ENCODE measurements at regions not wholly inside any gene's neighbourhood (a gene's known extent, or its start where the extent isn't known, plus 50 kb on each side); places are given as distances from the start of the nearest gene placed in this dataset.
"Not testable (repeated sequence)": the region's sequence is repeated elsewhere in the genome, so short reads cannot be mapped to it uniquely, and the experiment has no call there.

DNA sequence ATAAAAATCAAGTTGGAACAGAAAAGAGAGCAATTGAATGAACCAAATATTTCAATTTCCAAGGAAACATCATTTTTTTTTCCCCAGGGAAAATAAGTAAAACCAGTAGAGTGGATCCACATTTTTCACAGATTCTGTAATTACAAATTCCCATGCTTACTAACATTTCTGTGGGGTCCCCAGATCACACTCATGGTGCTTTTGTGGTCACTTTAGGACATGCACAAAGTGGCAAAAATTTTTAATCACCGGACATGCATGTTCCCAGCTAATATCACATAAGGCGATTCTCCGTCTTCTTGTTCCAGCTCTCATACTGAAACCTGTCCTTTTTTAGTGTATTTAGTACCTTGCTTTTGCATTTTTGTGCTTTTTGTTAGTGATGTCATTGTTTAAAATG lies 748.2 kb upstream of the SLITRK1 start:
- DNase-seq = no peak

GRCh38 chr13:84616864-84617263 lies 734.6 kb upstream of the SLITRK1 start:
- DNase-seq = no peak

GRCh38 chr13:84609716-84610115 lies 727.4 kb upstream of the SLITRK1 start:
- DNase-seq = no peak

- DNase-seq = no peak
Observed at GRCh38 chr13:84607261-84608013, 725.2 kb upstream of the SLITRK1 start.

- DNase-seq = no peak
Observed at GRCh38 chr13:84606616-84607015, 724.3 kb upstream of the SLITRK1 start.

GRCh38 chr13:84605927-84606326 lies 723.7 kb upstream of the SLITRK1 start:
- DNase-seq = no peak

- DNase-seq = no peak
Observed at GRCh38 chr13:84591444-84591843, 709.2 kb upstream of the SLITRK1 start.

- no peak for DNase-seq
Observed at GRCh38 chr13:84590663-84591062, 708.4 kb upstream of the SLITRK1 start.

GRCh38 chr13:84588023-84588422 lies 705.7 kb upstream of the SLITRK1 start:
- no peak for DNase-seq

GRCh38 chr13:84579901-84580300 lies 697.6 kb upstream of the SLITRK1 start:
- DNase-seq = not testable (repeated sequence)

- DNase-seq = no peak
Observed at GRCh38 chr13:84574851-84575250, 692.6 kb upstream of the SLITRK1 start.

DNA sequence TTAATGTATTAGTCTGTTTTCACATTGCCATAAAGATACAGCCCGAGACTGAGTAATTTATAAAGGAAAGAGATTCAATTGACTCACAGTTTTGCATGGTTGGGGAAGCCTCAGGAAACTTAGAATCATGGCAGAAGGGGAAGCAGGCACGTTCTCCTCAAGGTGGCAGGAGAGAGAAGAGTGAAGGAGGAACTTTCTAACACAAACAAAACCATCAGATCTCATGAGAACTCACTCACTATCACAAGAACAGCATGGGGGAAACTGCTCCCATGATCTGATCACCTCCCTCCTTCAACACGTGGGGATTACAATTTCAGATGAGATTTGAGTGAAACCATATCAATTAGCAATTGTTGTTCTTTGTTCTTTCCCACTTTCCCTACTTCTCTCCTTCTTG lies 689.0 kb upstream of the SLITRK1 start:
- DNase-seq = no peak

GRCh38 chr13:84570831-84571230 lies 688.6 kb upstream of the SLITRK1 start:
- no peak for DNase-seq

DNA sequence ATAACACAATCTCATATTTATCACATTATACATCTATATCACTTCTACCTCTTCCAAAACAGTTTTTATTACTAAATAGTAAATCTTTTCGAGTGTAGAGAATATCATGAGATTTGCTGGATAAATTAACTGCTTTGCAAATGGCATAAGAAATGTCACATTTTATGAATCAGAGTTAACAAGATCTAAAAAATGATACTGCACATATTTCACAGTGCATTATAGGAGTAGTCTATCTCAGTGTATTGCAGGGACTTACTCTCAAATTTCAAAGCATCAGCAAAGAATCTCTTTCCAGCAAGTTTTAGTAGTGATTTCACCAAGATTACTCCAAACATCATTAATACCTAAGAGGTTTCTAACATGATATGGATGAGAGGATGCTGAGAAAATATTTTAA lies 687.1 kb upstream of the SLITRK1 start:
- no peak for DNase-seq

DNA sequence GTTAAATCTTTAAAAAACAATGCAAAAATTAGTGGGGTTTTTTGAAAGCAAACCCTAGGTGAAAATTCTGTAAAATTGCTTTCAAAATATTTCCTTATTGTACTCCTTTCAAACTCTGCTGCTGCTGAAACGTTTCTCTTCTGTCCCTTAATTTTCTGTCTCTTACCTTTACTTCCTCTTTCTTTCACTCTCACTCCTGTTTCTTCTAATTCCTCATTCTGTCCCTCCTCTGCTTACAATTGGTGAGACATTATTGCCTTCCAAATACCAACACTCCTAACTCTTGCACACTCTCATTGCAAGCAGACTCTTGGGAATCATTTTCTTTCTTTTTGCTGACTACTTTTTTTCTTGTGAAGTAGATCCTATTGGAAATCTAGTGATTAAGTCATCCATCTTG lies 685.6 kb upstream of the SLITRK1 start:
- DNase-seq = no peak

GRCh38 chr13:84566780-84567179 lies 684.5 kb upstream of the SLITRK1 start:
- no peak for DNase-seq

- DNase-seq = no peak
Observed at GRCh38 chr13:84563611-84564010, 681.3 kb upstream of the SLITRK1 start.

GRCh38 chr13:84553227-84553626 lies 671.0 kb upstream of the SLITRK1 start:
- no peak for DNase-seq

DNA sequence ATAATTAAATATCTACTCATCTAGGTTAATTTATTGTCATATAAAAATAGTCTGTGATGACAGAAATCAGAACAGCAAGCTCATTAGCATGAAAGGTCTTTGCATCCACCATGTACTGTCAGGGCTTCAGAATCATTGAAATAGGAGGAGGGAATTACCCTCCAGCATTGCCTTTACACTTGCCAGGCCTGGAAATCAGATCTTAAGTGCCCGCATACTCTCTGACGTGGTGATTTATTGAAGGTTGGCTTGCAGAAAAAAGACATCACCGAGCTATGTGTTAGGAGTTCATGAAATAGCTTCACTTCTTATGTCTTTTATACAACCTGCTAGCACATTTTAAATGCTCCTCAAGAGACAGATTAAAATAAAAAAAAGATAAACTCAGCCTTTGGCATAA lies 661.7 kb upstream of the SLITRK1 start:
- no peak for DNase-seq

DNA sequence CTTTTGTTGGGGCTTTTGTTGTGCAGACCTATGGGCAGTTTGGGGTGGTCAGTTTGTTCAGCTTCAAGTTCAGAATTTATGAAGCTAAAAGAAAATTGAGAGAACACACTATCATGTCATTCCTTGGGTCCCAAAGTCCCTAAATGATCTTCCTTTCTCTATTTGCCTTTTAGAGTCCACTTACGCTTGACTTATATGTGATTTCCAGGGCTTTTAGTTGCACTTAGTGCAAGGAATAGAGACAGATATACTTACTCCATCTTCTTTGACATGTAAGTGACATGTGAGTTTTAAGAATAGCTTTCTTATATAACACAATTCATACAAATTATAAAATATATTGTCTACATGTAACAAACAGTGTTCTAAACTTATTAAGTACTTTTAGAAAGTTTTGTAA lies 660.1 kb upstream of the SLITRK1 start:
- DNase-seq = no peak

GRCh38 chr13:84536906-84537305 lies 654.6 kb upstream of the SLITRK1 start:
- DNase-seq = no peak

DNA sequence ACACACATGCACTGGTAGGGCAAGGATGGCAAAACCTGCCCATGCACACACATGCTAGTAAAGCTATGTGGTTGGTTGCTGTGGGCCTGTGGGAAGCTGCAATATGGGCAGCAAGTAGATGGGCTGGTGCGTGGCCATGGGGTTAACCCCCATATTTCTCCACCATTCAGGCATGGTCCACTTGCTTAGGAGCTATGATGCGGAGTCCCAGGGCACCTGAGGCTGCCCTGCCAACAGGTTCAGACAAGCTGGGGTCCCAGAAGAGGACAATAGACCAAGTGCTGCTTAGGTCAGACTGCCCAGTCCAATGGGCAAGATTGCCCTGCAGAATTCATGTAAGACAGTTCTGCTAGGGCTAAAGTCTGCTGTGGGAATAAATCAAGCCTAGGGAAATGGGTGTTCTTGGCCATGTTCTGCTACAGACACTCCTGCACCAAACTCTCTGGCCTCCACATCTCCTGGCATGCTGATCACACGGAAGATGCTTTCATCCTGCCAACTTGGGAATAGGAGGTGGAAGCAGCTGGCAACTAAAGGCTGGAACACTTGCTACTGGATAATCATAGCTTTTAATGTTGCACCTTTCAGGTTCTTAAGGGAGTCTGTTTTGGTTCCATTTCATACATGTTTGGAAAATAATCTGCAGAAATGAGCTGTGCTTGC lies 646.3 kb upstream of the SLITRK1 start:
- DNase-seq = no peak

- DNase-seq = no peak
Observed at GRCh38 chr13:84525865-84526264, 643.6 kb upstream of the SLITRK1 start.

- DNase-seq = no peak
Observed at GRCh38 chr13:84524586-84524985, 642.3 kb upstream of the SLITRK1 start.

GRCh38 chr13:84500016-84500415 lies 617.7 kb upstream of the SLITRK1 start:
- DNase-seq = no peak
